Suppressor macrophage treated with lipopolysaccharide for 1 hour (primary cell): ENCODE measurements at regions not wholly inside any gene's neighbourhood (a gene's known extent, or its start where the extent isn't known, plus 50 kb on each side); places are given as distances from the start of the nearest gene placed in this dataset.

Source experiments
- DNase-seq, 3 donors: peaks; one replicate each; pipeline ENCODE4 v3.0.0-alpha.2; 2020 to 2022

GRCh38 chr12:107894589-107894988, 120.1 kb downstream of the ASCL4 start:
- DNase-seq: no peak

- DNase-seq: no peak
Measured at GRCh38 chr12:107895966-107896365, 121.5 kb downstream of the ASCL4 start.

GRCh38 chr12:107900588-107900987, 126.1 kb downstream of the ASCL4 start:
- DNase-seq: no peak

- DNase-seq: peak; percentile 47 to 83 (median 71)
Measured at GRCh38 chr12:107903341-107904061, 129.0 kb downstream of the ASCL4 start.

GRCh38 chr12:107906707-107907106, 132.2 kb downstream of the ASCL4 start:
- peak in 1 of 3 donors; percentile 17 for DNase-seq

GRCh38 chr12:107912421-107913004, 138.0 kb downstream of the ASCL4 start:
- DNase-seq: peak; percentile 57 to 87 (median 77)

GRCh38 chr12:107914460-107914977, 140.0 kb downstream of the ASCL4 start:
- no peak for DNase-seq

GRCh38 chr12:107917912-107918800, 143.7 kb downstream of the ASCL4 start:
- peak; percentile 15 to 21 (median 19) for DNase-seq

GRCh38 chr12:107921062-107921461, 146.6 kb downstream of the ASCL4 start:
- DNase-seq: no peak

GRCh38 chr12:107925125-107925524, 150.6 kb downstream of the ASCL4 start:
- no peak for DNase-seq

- peak in 2 of 3 donors; percentile 18 to 27 for DNase-seq
Measured at GRCh38 chr12:107929436-107929835, 154.9 kb downstream of the ASCL4 start.

- DNase-seq: no peak
Measured at GRCh38 chr12:107931761-107932160, 157.3 kb downstream of the ASCL4 start.

- DNase-seq: no peak
Measured at GRCh38 chr12:107938446-107938845, 163.9 kb downstream of the ASCL4 start.

GRCh38 chr12:107948391-107948945, 174.0 kb downstream of the ASCL4 start:
- no peak for DNase-seq

GRCh38 chr12:107951024-107951423, 176.5 kb downstream of the ASCL4 start:
- no peak for DNase-seq

- DNase-seq: no peak
Measured at GRCh38 chr12:107955966-107956643, 173.0 kb upstream of the WSCD2 start.

- DNase-seq: no peak
Measured at GRCh38 chr12:107957459-107957858, 171.6 kb upstream of the WSCD2 start.

GRCh38 chr12:107963635-107964034, 165.5 kb upstream of the WSCD2 start:
- DNase-seq: no peak

- DNase-seq: peak in 1 of 3 donors; percentile 10
Measured at GRCh38 chr12:107967170-107967569, 161.9 kb upstream of the WSCD2 start.

GRCh38 chr12:107973950-107974349, 155.1 kb upstream of the WSCD2 start:
- no peak for DNase-seq

- DNase-seq: no peak
Measured at GRCh38 chr12:107976331-107976730, 152.8 kb upstream of the WSCD2 start.

- DNase-seq: no peak
Measured at GRCh38 chr12:107978201-107978600, 150.9 kb upstream of the WSCD2 start.
